IPS DF 19.7 (cell line): ENCODE measurements at regions not wholly inside any gene's neighbourhood (a gene's known extent, or its start where the extent isn't known, plus 50 kb on each side); places are given as distances from the start of the nearest gene placed in this dataset.

ENCODE experiments used
- DNase-seq: peaks from one replicate; pipeline ENCODE4 v3.0.0-alpha.2; 2013; ENCODE audit warnings: low read depth, low spot score

GRCh38 chr4:123878976-123879375 lies 482.4 kb downstream of the SPRY1 start:
- DNase-seq: no peak

GRCh38 chr4:123880631-123881030 lies 484.0 kb downstream of the SPRY1 start:
- no peak for DNase-seq

- no peak for DNase-seq
These were observed 488.3 kb downstream of the SPRY1 start for GRCh38 chr4:123884922-123885321.

GRCh38 chr4:123889507-123889906 lies 492.9 kb downstream of the SPRY1 start:
- no peak for DNase-seq

- no peak for DNase-seq
These were observed 494.3 kb downstream of the SPRY1 start for GRCh38 chr4:123890889-123891288.

- DNase-seq: no peak
These were observed 495.3 kb downstream of the SPRY1 start for GRCh38 chr4:123891881-123892280.

- no peak for DNase-seq
These were observed 495.9 kb downstream of the SPRY1 start for GRCh38 chr4:123892368-123892976.

GRCh38 chr4:123893011-123893981 lies 496.7 kb downstream of the SPRY1 start:
- DNase-seq: no peak

- DNase-seq: no peak
These were observed 500.0 kb downstream of the SPRY1 start for GRCh38 chr4:123896446-123897071.

- no peak for DNase-seq
These were observed 502.5 kb downstream of the SPRY1 start for GRCh38 chr4:123898946-123899666.

GRCh38 chr4:123904882-123905281 lies 508.3 kb downstream of the SPRY1 start:
- no peak for DNase-seq

- no peak for DNase-seq
These were observed 517.0 kb downstream of the SPRY1 start for GRCh38 chr4:123913598-123913997.

- no peak for DNase-seq
These were observed 520.2 kb downstream of the SPRY1 start for GRCh38 chr4:123916821-123917220.

- DNase-seq: no peak
These were observed 523.0 kb downstream of the SPRY1 start for GRCh38 chr4:123919576-123920098.

- DNase-seq: no peak
These were observed 524.7 kb downstream of the SPRY1 start for GRCh38 chr4:123921339-123921738.

- DNase-seq: no peak
These were observed 526.3 kb downstream of the SPRY1 start for GRCh38 chr4:123922847-123923246.

GRCh38 chr4:123924536-123924935 lies 527.9 kb downstream of the SPRY1 start:
- DNase-seq: no peak

- no peak for DNase-seq
These were observed 533.0 kb downstream of the SPRY1 start for GRCh38 chr4:123929565-123929964.

- no peak for DNase-seq
These were observed 534.4 kb downstream of the SPRY1 start for GRCh38 chr4:123930996-123931395.

GRCh38 chr4:123934096-123934495 lies 537.5 kb downstream of the SPRY1 start:
- no peak for DNase-seq

- DNase-seq: no peak
These were observed 540.0 kb downstream of the SPRY1 start for GRCh38 chr4:123936621-123937043.

GRCh38 chr4:123937581-123937980 lies 541.0 kb downstream of the SPRY1 start:
- no peak for DNase-seq
